GM12865 (cell line): ENCODE measurements at regions not wholly inside any gene's neighbourhood (a gene's known extent, or its start where the extent isn't known, plus 50 kb on each side); places are given as distances from the start of the nearest gene placed in this dataset.
"Not testable (repeated sequence)": the region's sequence is repeated elsewhere in the genome, so short reads cannot be mapped to it uniquely, and the experiment has no call there.

Source experiments
- DNase-seq: peaks from one replicate; pipeline ENCODE4 v3.0.0; 2010; ENCODE audit warnings: low read depth
- H3K4me3 ChIP-seq: 2 replicates; pipeline ENCODE4 v1.5.1; 2011; ENCODE audit warnings: mild to moderate bottlenecking, low read depth, low read length, control low read depth
- CTCF ChIP-seq: IDR thresholded peaks from 2 replicates; pipeline ENCODE4 v1.5.1; 2011; ENCODE audit warnings: low read length, control low read depth, low read depth, inconsistent platforms; ENCODE audit not compliant: insufficient read depth; ENCODE audit errors: missing control alignments

- TF ChIP-seq CTCF = no peak
- no peak for DNase-seq
- H3K4me3 ChIP-seq = no peak overlapping the region
These were observed 299.3 kb downstream of the HIVEP2 start for GRCh38 chr6:142645663-142646062.

- no peak for DNase-seq
- H3K4me3 ChIP-seq = no peak overlapping the region
- TF ChIP-seq CTCF = no peak
These were observed 297.4 kb downstream of the HIVEP2 start for GRCh38 chr6:142647449-142648035.

DNA sequence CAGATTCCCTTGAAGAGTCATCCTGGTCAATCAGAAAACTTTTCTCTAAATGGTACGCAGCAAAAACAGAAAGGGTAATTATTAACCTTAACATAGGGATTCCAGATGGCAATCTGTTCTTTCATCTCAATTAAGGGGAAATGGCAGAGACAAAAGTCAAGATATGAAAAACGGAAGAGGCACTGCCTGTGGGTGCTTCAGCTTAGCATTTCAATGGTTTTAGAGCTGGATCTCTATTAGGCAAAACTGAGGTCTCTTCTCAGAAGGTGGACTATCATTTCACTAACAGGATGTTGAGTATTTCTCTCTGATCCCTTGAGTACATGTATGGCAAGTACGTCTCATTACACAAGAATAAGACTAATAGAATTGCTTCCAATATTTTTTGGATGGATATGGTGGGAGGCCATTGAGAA lies 296.9 kb downstream of the HIVEP2 start:
- no peak for TF ChIP-seq CTCF
- no peak overlapping the region for H3K4me3 ChIP-seq
- DNase-seq = no peak

DNA sequence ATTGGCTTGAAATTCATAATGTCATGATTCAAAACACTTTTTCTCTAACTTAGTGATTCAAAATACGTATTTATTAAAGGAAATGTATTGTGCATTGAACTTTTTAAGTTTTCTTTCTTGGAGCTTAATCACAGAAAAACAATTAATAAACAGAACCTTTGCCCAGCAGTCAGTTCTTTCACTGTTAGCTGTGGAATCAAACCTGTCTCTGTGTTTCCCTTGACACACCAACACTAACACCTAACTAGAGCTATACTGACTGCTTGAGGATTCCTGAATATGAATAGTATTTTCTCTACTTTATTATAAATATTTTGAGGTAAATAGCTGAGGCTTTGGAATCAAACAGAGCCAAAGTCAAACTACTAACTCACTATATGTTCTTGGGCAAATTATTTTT lies 296.4 kb downstream of the HIVEP2 start:
- no peak for TF ChIP-seq CTCF
- H3K4me3 ChIP-seq = no peak overlapping the region
- no peak for DNase-seq

GRCh38 chr6:142649438-142650234 lies 295.3 kb downstream of the HIVEP2 start:
- not testable (repeated sequence) for DNase-seq, H3K4me3 ChIP-seq

DNA sequence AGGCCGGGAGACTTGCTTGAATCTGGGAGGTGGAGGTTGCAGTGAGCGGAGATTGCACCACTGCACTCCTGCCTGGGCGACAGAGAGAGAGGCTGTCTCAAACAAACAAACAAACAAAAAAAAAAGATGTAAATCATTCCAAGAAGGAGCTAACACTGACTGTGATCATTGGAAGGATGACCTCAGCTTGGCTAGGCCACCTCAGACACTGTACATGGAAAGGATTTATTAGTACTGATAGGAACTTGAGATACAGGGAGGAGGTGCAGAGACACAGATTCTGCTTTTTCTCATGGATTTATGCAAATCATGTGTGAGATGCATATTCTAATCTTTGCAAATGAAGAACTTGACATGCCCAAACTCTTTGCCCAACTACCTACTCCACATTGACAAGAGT lies 293.6 kb downstream of the HIVEP2 start:
- no peak for TF ChIP-seq CTCF
- no peak for DNase-seq
- H3K4me3 ChIP-seq = no peak overlapping the region

DNA sequence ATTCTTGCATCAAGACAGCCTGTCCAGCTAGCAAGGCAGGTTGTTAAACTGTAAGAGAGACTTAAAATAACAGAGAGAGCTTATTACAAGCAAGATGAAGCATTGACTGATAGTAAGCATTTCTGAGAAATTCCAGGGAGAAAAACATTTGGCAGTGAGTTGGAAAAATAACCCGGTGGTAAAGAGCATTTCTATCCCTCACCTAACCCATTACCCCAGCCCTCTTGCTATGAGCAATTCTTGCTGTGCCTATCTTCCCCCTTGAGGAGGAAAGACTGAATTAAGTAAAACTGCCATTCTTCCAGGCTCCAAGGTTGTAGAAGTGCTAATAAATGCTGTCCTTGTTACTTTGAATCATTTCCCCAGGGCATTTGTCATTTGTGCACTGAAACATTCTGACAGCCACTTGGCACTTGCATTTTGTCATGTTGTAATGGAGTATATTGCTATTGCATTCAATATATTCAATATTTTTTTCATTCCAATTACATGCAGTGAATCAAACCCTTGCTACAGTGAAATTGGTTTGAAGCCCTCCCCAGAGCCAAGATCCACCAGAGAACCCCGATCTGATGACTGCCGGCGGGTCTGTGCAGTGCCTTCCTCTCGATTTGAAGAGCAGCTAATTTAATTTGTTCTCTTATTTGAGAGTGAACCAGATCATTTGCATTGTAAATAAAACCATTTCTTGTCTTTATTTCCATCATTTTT lies 291.1 kb downstream of the HIVEP2 start:
- DNase-seq = no peak
- H3K4me3 ChIP-seq = no peak overlapping the region

More for the DNA sequence above, 291.1 kb downstream of the HIVEP2 start:
- no peak for TF ChIP-seq CTCF
